SU-DHL-6 (cell line): ENCODE measurements at regions not wholly inside any gene's neighbourhood (a gene's known extent, or its start where the extent isn't known, plus 50 kb on each side); places are given as distances from the start of the nearest gene placed in this dataset.

ENCODE experiments used
- CTCF ChIP-seq: fragments of 200-600 bp; sonication (generic); IDR thresholded peaks from one replicate; pipeline ENCODE4 v1.5.1; 2017; ENCODE audit warnings: antibody characterized with exemption, mild to moderate bottlenecking, low read length, moderate library complexity; ENCODE audit not compliant: insufficient read depth, poor library complexity, severe bottlenecking
- EZH2phosphoT487 ChIP-seq: fragments of 200-600 bp; sonication (generic), shearing (Covaris generic); conservative IDR thresholded peaks from 2 replicates; pipeline ENCODE4 v1.6.1; 2018; ENCODE audit warnings: mild to moderate bottlenecking, antibody characterized with exemption, low read length, moderate library complexity, mixed read lengths

- TF ChIP-seq EZH2phosphoT487: no peak
- TF ChIP-seq CTCF: no peak
Measured at GRCh38 chr13:73532987-73533510, 474.2 kb downstream of the KLF5 start.
